ENCODE measurements at regions not wholly inside any gene's neighbourhood (a gene's known extent, or its start where the extent isn't known, plus 50 kb on each side); places are given as distances from the start of the nearest gene placed in this dataset.

DNA sequence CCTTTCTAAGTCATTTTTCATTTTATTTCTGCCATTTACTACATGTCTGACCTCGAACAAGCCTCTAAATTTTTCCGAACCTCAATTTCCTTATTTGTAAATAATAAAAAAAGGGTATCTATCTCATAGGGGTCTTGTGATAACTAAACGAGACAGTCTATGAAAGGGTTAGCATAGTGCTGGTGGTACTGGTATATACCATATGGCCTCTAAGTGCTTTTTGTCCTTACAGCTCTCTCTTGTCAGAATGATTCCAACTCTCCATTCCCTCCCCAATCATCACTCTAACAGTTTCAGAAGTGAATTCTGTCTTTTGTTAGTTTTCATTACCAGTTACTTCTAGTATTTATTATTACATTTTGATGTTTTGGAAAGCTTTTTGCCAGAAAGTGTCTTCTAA, 85.5 kb upstream of the ACTBL2 start:
- H3K4me3 ChIP-seq (ENCODE audit: low read depth in 2 of 2, low read length in 1 of 2): no peak overlapping the region
- H3K27ac ChIP-seq (ENCODE audit: low read depth in 2 of 2, low read length in 1 of 2): no peak overlapping the region
- H4K20me1 ChIP-seq (ENCODE audit: insufficient read depth): no peaks in the 10 kb centered on the region
- no peak for DNase-seq
- ChIA-PET POLR2A (no interaction called here), CTCF (no interaction called here)
- no peaks in the 10 kb centered on the region for H3K9me3 ChIP-seq
- no peak for TF ChIP-seq GABPA (IDR thresholded peaks at IDR 0.05; ENCODE audit: low read depth)
- TF ChIP-seq TAF1 (IDR thresholded peaks at IDR 0.05; ENCODE audit: borderline replicate concordance, low read depth, low read length): no peak
- TF ChIP-seq, protein P1, sequence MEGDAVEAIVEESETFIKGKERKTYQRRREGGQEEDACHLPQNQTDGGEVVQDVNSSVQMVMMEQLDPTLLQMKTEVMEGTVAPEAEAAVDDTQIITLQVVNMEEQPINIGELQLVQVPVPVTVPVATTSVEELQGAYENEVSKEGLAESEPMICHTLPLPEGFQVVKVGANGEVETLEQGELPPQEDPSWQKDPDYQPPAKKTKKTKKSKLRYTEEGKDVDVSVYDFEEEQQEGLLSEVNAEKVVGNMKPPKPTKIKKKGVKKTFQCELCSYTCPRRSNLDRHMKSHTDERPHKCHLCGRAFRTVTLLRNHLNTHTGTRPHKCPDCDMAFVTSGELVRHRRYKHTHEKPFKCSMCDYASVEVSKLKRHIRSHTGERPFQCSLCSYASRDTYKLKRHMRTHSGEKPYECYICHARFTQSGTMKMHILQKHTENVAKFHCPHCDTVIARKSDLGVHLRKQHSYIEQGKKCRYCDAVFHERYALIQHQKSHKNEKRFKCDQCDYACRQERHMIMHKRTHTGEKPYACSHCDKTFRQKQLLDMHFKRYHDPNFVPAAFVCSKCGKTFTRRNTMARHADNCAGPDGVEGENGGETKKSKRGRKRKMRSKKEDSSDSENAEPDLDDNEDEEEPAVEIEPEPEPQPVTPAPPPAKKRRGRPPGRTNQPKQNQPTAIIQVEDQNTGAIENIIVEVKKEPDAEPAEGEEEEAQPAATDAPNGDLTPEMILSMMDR (IDR thresholded peaks at IDR 0.05): no peak
- no peak for TF ChIP-seq SIN3A (IDR thresholded peaks at IDR 0.05; ENCODE audit: borderline replicate concordance, low read depth, low read length)
- TF ChIP-seq FOXM1 (IDR thresholded peaks at IDR 0.05; ENCODE audit: low read depth): no peak
- TF ChIP-seq RAD21 (IDR thresholded peaks at IDR 0.05; ENCODE audit: low read length): no peak
- TF ChIP-seq JUND (IDR thresholded peaks at IDR 0.05): no peak
- TF ChIP-seq, protein P2, sequence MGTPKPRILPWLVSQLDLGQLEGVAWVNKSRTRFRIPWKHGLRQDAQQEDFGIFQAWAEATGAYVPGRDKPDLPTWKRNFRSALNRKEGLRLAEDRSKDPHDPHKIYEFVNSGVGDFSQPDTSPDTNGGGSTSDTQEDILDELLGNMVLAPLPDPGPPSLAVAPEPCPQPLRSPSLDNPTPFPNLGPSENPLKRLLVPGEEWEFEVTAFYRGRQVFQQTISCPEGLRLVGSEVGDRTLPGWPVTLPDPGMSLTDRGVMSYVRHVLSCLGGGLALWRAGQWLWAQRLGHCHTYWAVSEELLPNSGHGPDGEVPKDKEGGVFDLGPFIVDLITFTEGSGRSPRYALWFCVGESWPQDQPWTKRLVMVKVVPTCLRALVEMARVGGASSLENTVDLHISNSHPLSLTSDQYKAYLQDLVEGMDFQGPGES (IDR thresholded peaks at IDR 0.05; ENCODE audit: low read depth, low read length): no peak
- TF ChIP-seq TCF12 (IDR thresholded peaks at IDR 0.05): no peak
- TF ChIP-seq, protein P3, sequence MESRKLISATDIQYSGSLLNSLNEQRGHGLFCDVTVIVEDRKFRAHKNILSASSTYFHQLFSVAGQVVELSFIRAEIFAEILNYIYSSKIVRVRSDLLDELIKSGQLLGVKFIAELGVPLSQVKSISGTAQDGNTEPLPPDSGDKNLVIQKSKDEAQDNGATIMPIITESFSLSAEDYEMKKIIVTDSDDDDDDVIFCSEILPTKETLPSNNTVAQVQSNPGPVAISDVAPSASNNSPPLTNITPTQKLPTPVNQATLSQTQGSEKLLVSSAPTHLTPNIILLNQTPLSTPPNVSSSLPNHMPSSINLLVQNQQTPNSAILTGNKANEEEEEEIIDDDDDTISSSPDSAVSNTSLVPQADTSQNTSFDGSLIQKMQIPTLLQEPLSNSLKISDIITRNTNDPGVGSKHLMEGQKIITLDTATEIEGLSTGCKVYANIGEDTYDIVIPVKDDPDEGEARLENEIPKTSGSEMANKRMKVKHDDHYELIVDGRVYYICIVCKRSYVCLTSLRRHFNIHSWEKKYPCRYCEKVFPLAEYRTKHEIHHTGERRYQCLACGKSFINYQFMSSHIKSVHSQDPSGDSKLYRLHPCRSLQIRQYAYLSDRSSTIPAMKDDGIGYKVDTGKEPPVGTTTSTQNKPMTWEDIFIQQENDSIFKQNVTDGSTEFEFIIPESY (IDR thresholded peaks at IDR 0.05; ENCODE audit: borderline replicate concordance, low read depth): no peak
- no peak for TF ChIP-seq NRF1 (IDR thresholded peaks at IDR 0.05; ENCODE audit: low read depth, low read length)
- TF ChIP-seq, protein P4, sequence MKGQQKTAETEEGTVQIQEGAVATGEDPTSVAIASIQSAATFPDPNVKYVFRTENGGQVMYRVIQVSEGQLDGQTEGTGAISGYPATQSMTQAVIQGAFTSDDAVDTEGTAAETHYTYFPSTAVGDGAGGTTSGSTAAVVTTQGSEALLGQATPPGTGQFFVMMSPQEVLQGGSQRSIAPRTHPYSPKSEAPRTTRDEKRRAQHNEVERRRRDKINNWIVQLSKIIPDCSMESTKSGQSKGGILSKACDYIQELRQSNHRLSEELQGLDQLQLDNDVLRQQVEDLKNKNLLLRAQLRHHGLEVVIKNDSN (IDR thresholded peaks at IDR 0.05; ENCODE audit: borderline replicate concordance, low read depth): no peak
- TF ChIP-seq SMC3 (IDR thresholded peaks at IDR 0.05; ENCODE audit: low read depth, low read length): no peak
- no peak for TF ChIP-seq MEF2A (IDR thresholded peaks at IDR 0.05; ENCODE audit: borderline replicate concordance, low read depth)
- no peak for TF ChIP-seq FOSL2 (IDR thresholded peaks at IDR 0.05; ENCODE audit: borderline replicate concordance, low read depth)
- TF ChIP-seq, protein P5, sequence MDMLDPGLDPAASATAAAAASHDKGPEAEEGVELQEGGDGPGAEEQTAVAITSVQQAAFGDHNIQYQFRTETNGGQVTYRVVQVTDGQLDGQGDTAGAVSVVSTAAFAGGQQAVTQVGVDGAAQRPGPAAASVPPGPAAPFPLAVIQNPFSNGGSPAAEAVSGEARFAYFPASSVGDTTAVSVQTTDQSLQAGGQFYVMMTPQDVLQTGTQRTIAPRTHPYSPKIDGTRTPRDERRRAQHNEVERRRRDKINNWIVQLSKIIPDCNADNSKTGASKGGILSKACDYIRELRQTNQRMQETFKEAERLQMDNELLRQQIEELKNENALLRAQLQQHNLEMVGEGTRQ (IDR thresholded peaks at IDR 0.05; ENCODE audit: borderline replicate concordance, low read depth, low read length): no peak
- TF ChIP-seq MXI1 (IDR thresholded peaks at IDR 0.05; ENCODE audit: low read depth, low read length): no peak
- TF ChIP-seq ELF1 (IDR thresholded peaks at IDR 0.05): no peak
- TF ChIP-seq, protein P6, sequence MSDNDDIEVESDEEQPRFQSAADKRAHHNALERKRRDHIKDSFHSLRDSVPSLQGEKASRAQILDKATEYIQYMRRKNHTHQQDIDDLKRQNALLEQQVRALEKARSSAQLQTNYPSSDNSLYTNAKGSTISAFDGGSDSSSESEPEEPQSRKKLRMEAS (IDR thresholded peaks at IDR 0.05; ENCODE audit: low read depth): no peak
- no peak for TF ChIP-seq EP300 (IDR thresholded peaks at IDR 0.05; ENCODE audit: borderline replicate concordance in 1 of 2, low read depth in 1 of 2, low read length in 1 of 2)
- WGBS (ENCODE audit: low lambda C conversion rate): 69% methylated on average over 3 of the region's 3 CpGs
- no peaks in the 10 kb centered on the region for H3K36me3 ChIP-seq (replicated peaks in 1 of 2; ENCODE audit: control insufficient read depth in 1 of 2, insufficient read depth in 2 of 2, low read length in 1 of 2)
- H3K9ac ChIP-seq: no peak overlapping the region
- H3K27me3 ChIP-seq (ENCODE audit: insufficient read depth): no peaks in the 10 kb centered on the region
- H2AFZ ChIP-seq (ENCODE audit: low read depth): no peak overlapping the region
- no peaks in the 10 kb centered on the region for H3K4me1 ChIP-seq (ENCODE audit: control insufficient read depth in 1 of 2, insufficient read depth in 2 of 2, low read depth in 1 of 2, low read length in 1 of 2)
- no peaks in the 10 kb centered on the region for H3K79me2 ChIP-seq (ENCODE audit: insufficient read depth)
- H3F3A ChIP-seq (replicated peaks; ENCODE audit: insufficient read depth): no peaks in the 10 kb centered on the region
- H3K9me2 ChIP-seq: no peaks in the 10 kb centered on the region; the same call in 1 of the 2 replicates
- no peak overlapping the region for H3K4me2 ChIP-seq
